ENCODE measurements at regions not wholly inside any gene's neighbourhood (a gene's known extent, or its start where the extent isn't known, plus 50 kb on each side); places are given as distances from the start of the nearest gene placed in this dataset.

GRCh38 chr16:5361322-5361721 lies 263.7 kb upstream of the EEF2KMT start:
- Histone ChIP-seq H3K9me3 (ENCODE audit: control insufficient read depth, insufficient read depth, low read length) (no peaks in the 10 kb centered on the region), H3K4me3 (ENCODE audit: low read length) (no peak overlapping the region), H3K27me3 (ENCODE audit: control insufficient read depth, low read length) (no peaks in the 10 kb centered on the region), H3K36me3 (ENCODE audit: control insufficient read depth, low read length) (no peaks in the 10 kb centered on the region), H3K4me2 (ENCODE audit: low read length) (no peak overlapping the region), H3K79me2 (ENCODE audit: control insufficient read depth, low read length) (no peaks in the 10 kb centered on the region), H3F3A (ENCODE audit: control insufficient read depth, insufficient read depth) (no peaks in the 10 kb centered on the region), H3K4me1 (ENCODE audit: control insufficient read depth, low read length) (no peaks in the 10 kb centered on the region), H4K20me1 (ENCODE audit: control insufficient read depth, insufficient read depth, low read depth, low read length) (no peaks in the 10 kb centered on the region), H3K9me2 (replicated peaks; ENCODE audit: control insufficient read depth, low read length) (no peaks in the 10 kb centered on the region; the same call in 1 of the 2 replicates), H3K27ac (ENCODE audit: low read depth, low read length) (no peak overlapping the region)
- TF ChIP-seq CTCF (IDR thresholded peaks at IDR 0.05; ENCODE audit: low read depth, low read length, poor library complexity, severe bottlenecking) = no peak
- TF ChIP-seq EZH2phosphoT487 (IDR thresholded peaks at IDR 0.05; ENCODE audit: borderline replicate concordance, low read length) = no peak

GRCh38 chr16:5354645-5355044 lies 257.1 kb upstream of the EEF2KMT start:
- no peaks in the 10 kb centered on the region for H3K27me3 ChIP-seq (ENCODE audit: control insufficient read depth, low read length)

GRCh38 chr16:5349670-5350517 lies 252.3 kb upstream of the EEF2KMT start:
- no peaks in the 10 kb centered on the region for H3K4me1 ChIP-seq (ENCODE audit: control insufficient read depth, low read length)
- H3K4me2 ChIP-seq (ENCODE audit: low read length) = no peak overlapping the region

More at GRCh38 chr16:5354645-5355044, 257.1 kb upstream of the EEF2KMT start:
- Histone ChIP-seq H3K9me2 (replicated peaks; ENCODE audit: control insufficient read depth, low read length) (no peaks in the 10 kb centered on the region; the same call in 1 of the 2 replicates), H4K20me1 (ENCODE audit: control insufficient read depth, insufficient read depth, low read depth, low read length) (no peaks in the 10 kb centered on the region), H3K4me1 (ENCODE audit: control insufficient read depth, low read length) (no peaks in the 10 kb centered on the region), H3K9me3 (ENCODE audit: control insufficient read depth, insufficient read depth, low read length) (no peaks in the 10 kb centered on the region), H3K79me2 (ENCODE audit: control insufficient read depth, low read length) (no peaks in the 10 kb centered on the region), H3K4me2 (ENCODE audit: low read length) (no peak overlapping the region), H3K4me3 (ENCODE audit: low read length) (no peak overlapping the region), H3K27ac (ENCODE audit: low read depth, low read length) (no peak overlapping the region), H3F3A (ENCODE audit: control insufficient read depth, insufficient read depth) (no peaks in the 10 kb centered on the region), H3K36me3 (ENCODE audit: control insufficient read depth, low read length) (no peaks in the 10 kb centered on the region)
- TF ChIP-seq CTCF (IDR thresholded peaks at IDR 0.05; ENCODE audit: low read depth, low read length, poor library complexity, severe bottlenecking) (no peak), EZH2phosphoT487 (IDR thresholded peaks at IDR 0.05; ENCODE audit: borderline replicate concordance, low read length) (no peak)

More at GRCh38 chr16:5349670-5350517, 252.3 kb upstream of the EEF2KMT start:
- Histone ChIP-seq H3K27ac (ENCODE audit: low read depth, low read length) (no peak overlapping the region), H3K9me2 (replicated peaks; ENCODE audit: control insufficient read depth, low read length) (no peaks in the 10 kb centered on the region), H3K27me3 (ENCODE audit: control insufficient read depth, low read length) (no peaks in the 10 kb centered on the region), H3K79me2 (ENCODE audit: control insufficient read depth, low read length) (no peaks in the 10 kb centered on the region), H3K4me3 (ENCODE audit: low read length) (no peak overlapping the region), H4K20me1 (ENCODE audit: control insufficient read depth, insufficient read depth, low read depth, low read length) (no peaks in the 10 kb centered on the region), H3K9me3 (ENCODE audit: control insufficient read depth, insufficient read depth, low read length) (no peaks in the 10 kb centered on the region), H3K36me3 (ENCODE audit: control insufficient read depth, low read length) (no peaks in the 10 kb centered on the region), H3F3A (ENCODE audit: control insufficient read depth, insufficient read depth) (no peaks in the 10 kb centered on the region)
- TF ChIP-seq CTCF (IDR thresholded peaks at IDR 0.05; ENCODE audit: low read depth, low read length, poor library complexity, severe bottlenecking) (no peak), EZH2phosphoT487 (IDR thresholded peaks at IDR 0.05; ENCODE audit: borderline replicate concordance, low read length) (no peak)
